Retina (tissue), 1 donor: ENCODE measurements at regions not wholly inside any gene's neighbourhood (a gene's known extent, or its start where the extent isn't known, plus 50 kb on each side); places are given as distances from the start of the nearest gene placed in this dataset.

Source experiments
- DNase-seq: peaks from one replicate; pipeline ENCODE4 v3.0.0-alpha.2; 2016

- no peak for DNase-seq
These were observed 151.2 kb upstream of the TNR start for GRCh38 chr1:175894581-175894980.

GRCh38 chr1:175893192-175893591, 149.8 kb upstream of the TNR start:
- DNase-seq = no peak

- DNase-seq = no peak
These were observed 149.3 kb upstream of the TNR start for GRCh38 chr1:175892686-175893085.

GRCh38 chr1:175891783-175892309, 148.5 kb upstream of the TNR start:
- no peak for DNase-seq

GRCh38 chr1:175890958-175891357, 147.6 kb upstream of the TNR start:
- DNase-seq = no peak

- DNase-seq = no peak
These were observed 146.5 kb upstream of the TNR start for GRCh38 chr1:175889848-175890247.

- DNase-seq = no peak
These were observed 145.6 kb upstream of the TNR start for GRCh38 chr1:175888996-175889395.

GRCh38 chr1:175887981-175888428, 144.6 kb upstream of the TNR start:
- DNase-seq = peak; percentile 81

GRCh38 chr1:175887521-175887920, 144.1 kb upstream of the TNR start:
- no peak for DNase-seq

GRCh38 chr1:175885326-175885725, 141.9 kb upstream of the TNR start:
- no peak for DNase-seq

GRCh38 chr1:175884369-175884768, 141.0 kb upstream of the TNR start:
- no peak for DNase-seq

GRCh38 chr1:175882192-175882591, 138.8 kb upstream of the TNR start:
- DNase-seq = no peak

- DNase-seq = no peak
These were observed 138.0 kb upstream of the TNR start for GRCh38 chr1:175881246-175881976.

- no peak for DNase-seq
These were observed 135.4 kb upstream of the TNR start for GRCh38 chr1:175878775-175879174.

GRCh38 chr1:175877939-175878737, 134.7 kb upstream of the TNR start:
- no peak for DNase-seq

GRCh38 chr1:175875556-175875955, 132.2 kb upstream of the TNR start:
- no peak for DNase-seq

- no peak for DNase-seq
These were observed 130.7 kb upstream of the TNR start for GRCh38 chr1:175874081-175874480.

- no peak for DNase-seq
These were observed 130.0 kb upstream of the TNR start for GRCh38 chr1:175873290-175873935.

- no peak for DNase-seq
These were observed 129.2 kb upstream of the TNR start for GRCh38 chr1:175872588-175872987.

GRCh38 chr1:175871647-175872046, 128.3 kb upstream of the TNR start:
- DNase-seq = no peak

GRCh38 chr1:175870217-175870616, 126.8 kb upstream of the TNR start:
- no peak for DNase-seq

- no peak for DNase-seq
These were observed 123.4 kb upstream of the TNR start for GRCh38 chr1:175866776-175867175.

GRCh38 chr1:175865041-175865766, 121.8 kb upstream of the TNR start:
- no peak for DNase-seq
